Neural progenitor cell (in vitro differentiated cells): ENCODE measurements at regions not wholly inside any gene's neighbourhood (a gene's known extent, or its start where the extent isn't known, plus 50 kb on each side); places are given as distances from the start of the nearest gene placed in this dataset.

Experiments used
- EZH2 ChIP-seq: fragments of 200-600 bp; sonication (generic); IDR thresholded peaks from 2 replicates; pipeline ENCODE4 v1.6.1; 2017; ENCODE audit warnings: antibody characterized with exemption, mild to moderate bottlenecking, moderate library complexity
- EZH2phosphoT487 ChIP-seq: fragments of 200-600 bp; sonication (generic); IDR thresholded peaks from 2 replicates; pipeline ENCODE4 v1.6.1; 2017; ENCODE audit warnings: antibody characterized with exemption
- TF ChIP-seq, protein P1 (sequence below): fragments of 200-600 bp; sonication (generic); IDR thresholded peaks from 2 replicates; pipeline ENCODE4 v1.5.1; 2017; ENCODE audit warnings: antibody characterized with exemption, mild to moderate bottlenecking

DNA sequence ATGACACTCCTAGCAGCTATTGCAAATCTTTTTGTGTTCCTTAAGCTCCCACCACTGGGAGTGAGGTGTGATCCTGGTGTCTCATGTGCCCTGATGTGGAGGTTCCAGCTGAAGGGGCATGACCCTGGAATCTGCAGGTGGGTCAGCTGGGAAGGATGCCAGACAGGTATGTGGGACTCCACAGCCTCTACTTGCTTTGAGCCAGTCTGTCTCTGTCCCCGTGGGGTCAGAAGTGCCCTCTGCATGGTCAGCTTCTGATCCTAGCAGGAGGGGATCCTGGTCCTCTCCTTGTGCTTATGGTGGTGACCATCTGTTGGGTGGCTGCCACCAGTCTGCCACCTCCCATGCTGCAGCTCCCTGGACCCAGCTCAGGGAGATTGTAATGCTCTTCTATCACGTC, 51.1 kb upstream of the COMTD1 start:
- TF ChIP-seq, protein P1, sequence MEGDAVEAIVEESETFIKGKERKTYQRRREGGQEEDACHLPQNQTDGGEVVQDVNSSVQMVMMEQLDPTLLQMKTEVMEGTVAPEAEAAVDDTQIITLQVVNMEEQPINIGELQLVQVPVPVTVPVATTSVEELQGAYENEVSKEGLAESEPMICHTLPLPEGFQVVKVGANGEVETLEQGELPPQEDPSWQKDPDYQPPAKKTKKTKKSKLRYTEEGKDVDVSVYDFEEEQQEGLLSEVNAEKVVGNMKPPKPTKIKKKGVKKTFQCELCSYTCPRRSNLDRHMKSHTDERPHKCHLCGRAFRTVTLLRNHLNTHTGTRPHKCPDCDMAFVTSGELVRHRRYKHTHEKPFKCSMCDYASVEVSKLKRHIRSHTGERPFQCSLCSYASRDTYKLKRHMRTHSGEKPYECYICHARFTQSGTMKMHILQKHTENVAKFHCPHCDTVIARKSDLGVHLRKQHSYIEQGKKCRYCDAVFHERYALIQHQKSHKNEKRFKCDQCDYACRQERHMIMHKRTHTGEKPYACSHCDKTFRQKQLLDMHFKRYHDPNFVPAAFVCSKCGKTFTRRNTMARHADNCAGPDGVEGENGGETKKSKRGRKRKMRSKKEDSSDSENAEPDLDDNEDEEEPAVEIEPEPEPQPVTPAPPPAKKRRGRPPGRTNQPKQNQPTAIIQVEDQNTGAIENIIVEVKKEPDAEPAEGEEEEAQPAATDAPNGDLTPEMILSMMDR: no peak
- TF ChIP-seq EZH2phosphoT487 (no peak), EZH2 (no peak)
